MM.1S (cell line): ENCODE measurements at regions not wholly inside any gene's neighbourhood (a gene's known extent, or its start where the extent isn't known, plus 50 kb on each side); places are given as distances from the start of the nearest gene placed in this dataset.

Source experiments
- DNase-seq: peaks from one replicate; pipeline ENCODE4 v3.0.0-alpha.2; 2015
- H2AFZ ChIP-seq: fragments of 300-600 bp; sonication (generic); 2 replicates; pipeline ENCODE4 v1.6.0; 2016; ENCODE audit warnings: antibody characterized with exemption, low read length
- H3F3A ChIP-seq: fragments of 300-600 bp; sonication (generic); 2 replicates; pipeline ENCODE4 v1.6.1; 2016; ENCODE audit warnings: mild to moderate bottlenecking, antibody characterized with exemption, low read length, moderate library complexity, mixed read lengths; ENCODE audit not compliant: insufficient read depth
- H3K27ac ChIP-seq: fragments of 300-600 bp; sonication (generic); 2 replicates; pipeline ENCODE4 v1.5.1; 2016; ENCODE audit warnings: mild to moderate bottlenecking, low read length
- H3K27me3 ChIP-seq: fragments of 300-600 bp; sonication (generic); replicated peaks from 2 replicates; pipeline ENCODE4 v1.6.0; 2016; ENCODE audit warnings: low read length; ENCODE audit not compliant: insufficient read depth
- H3K36me3 ChIP-seq: fragments of 300-600 bp; sonication (generic); replicated peaks from 2 replicates; pipeline ENCODE4 v1.6.1; 2016; ENCODE audit warnings: mild to moderate bottlenecking, low read length, mixed read lengths; ENCODE audit not compliant: insufficient read depth
- H3K4me1 ChIP-seq: fragments of 300-600 bp; sonication (generic); 2 replicates; pipeline ENCODE4 v1.6.1; 2016; ENCODE audit warnings: low read length, mixed read lengths
- H3K4me2 ChIP-seq: fragments of 300-600 bp; sonication (generic); 2 replicates; pipeline ENCODE4 v1.6.0; 2016; ENCODE audit warnings: low read depth, low read length
- H3K4me3 ChIP-seq: fragments of 300-600 bp; sonication (generic); 2 replicates; pipeline ENCODE4 v1.5.1; 2016; ENCODE audit warnings: low read length, mixed read lengths
- H3K79me2 ChIP-seq: fragments of 300-600 bp; sonication (generic); 2 replicates; pipeline ENCODE4 v1.6.1; 2016; ENCODE audit warnings: mixed run types, low read length, mixed read lengths
- H3K9ac ChIP-seq: fragments of 300-600 bp; sonication (generic); 2 replicates; pipeline ENCODE4 v1.6.1; 2016; ENCODE audit warnings: low read length, mixed read lengths
- H3K9me2 ChIP-seq: fragments of 300-600 bp; sonication (generic); replicated peaks from 2 replicates; pipeline ENCODE4 v1.6.1; 2016; ENCODE audit warnings: mild to moderate bottlenecking, low read length, mixed read lengths; ENCODE audit not compliant: insufficient read depth
- H3K9me3 ChIP-seq: fragments of 300-600 bp; sonication (generic); replicated peaks from 2 replicates; pipeline ENCODE4 v1.6.1; 2016; ENCODE audit warnings: mild to moderate bottlenecking, low read length, mixed read lengths; ENCODE audit not compliant: insufficient read depth
- H4K20me1 ChIP-seq: fragments of 300-600 bp; sonication (generic); 2 replicates; pipeline ENCODE4 v1.6.1; 2016; ENCODE audit warnings: mild to moderate bottlenecking, low read length, moderate library complexity, mixed read lengths; ENCODE audit not compliant: insufficient read depth
- EZH2 ChIP-seq: fragments of 300-600 bp; sonication (generic); optimal IDR thresholded peaks from 2 replicates; pipeline ENCODE3; 2017; ENCODE audit warnings: low read depth, mild to moderate bottlenecking, antibody characterized with exemption, low read length, mixed read lengths
- EZH2phosphoT487 ChIP-seq: fragments of 300-600 bp; sonication (generic); IDR thresholded peaks from 2 replicates; pipeline ENCODE4 v1.6.1; 2018; ENCODE audit warnings: antibody characterized with exemption, low read length
- TF ChIP-seq, protein P1 (sequence below): fragments of 300-600 bp; sonication (generic); IDR thresholded peaks from 2 replicates; pipeline ENCODE4 v1.5.1; 2016; ENCODE audit warnings: antibody characterized with exemption, low read length, mixed read lengths

DNA sequence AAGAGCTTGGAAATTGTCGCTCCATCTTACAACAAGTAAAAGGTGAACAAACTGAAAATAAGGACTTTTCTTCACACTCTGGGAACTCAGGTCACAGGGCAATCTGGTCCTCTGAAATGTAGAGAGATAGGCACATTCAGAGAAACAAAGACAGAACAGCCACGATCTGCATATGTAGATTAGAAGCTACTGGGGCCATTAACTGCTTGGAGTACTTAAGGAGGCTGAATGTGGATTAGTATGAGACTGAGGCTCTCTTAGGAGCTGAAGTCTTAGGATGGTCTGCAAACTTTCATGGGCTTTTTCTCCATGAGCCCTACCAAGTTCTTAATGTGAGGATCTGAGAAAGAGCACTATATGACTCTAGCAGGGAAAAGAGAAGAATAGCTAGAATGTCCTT lies 265.3 kb upstream of the NXPH2 start:
- Histone ChIP-seq H2AFZ (no peak overlapping the region), H3K27ac (no peak overlapping the region), H3K4me3 (no peak overlapping the region)

DNA sequence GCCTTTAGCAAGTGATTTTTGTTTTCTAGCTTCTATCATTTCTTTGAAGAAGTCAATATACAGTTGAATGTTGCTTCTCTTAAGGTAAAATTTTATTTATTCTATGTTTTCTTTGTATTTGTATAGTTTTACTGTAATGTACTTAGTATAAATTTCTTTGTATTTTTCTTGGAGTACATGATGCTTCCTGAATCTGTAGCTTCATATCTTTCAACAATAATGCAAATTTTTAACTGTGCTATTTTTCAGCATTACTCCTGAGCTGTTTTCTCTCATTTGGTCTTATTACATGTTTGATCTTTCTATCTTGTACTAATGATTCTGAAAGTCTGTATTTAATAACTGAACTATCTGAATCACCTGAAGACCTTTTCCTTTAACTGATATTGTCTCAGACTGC lies 253.9 kb upstream of the NXPH2 start:
- Histone ChIP-seq H3K27me3 (no peaks in the 10 kb centered on the region), H3K4me1 (peaks cover 14% of the 10 kb centered on the region), H3K4me2 (no peak overlapping the region), H3K36me3 (no peaks in the 10 kb centered on the region), H4K20me1 (no peaks in the 10 kb centered on the region), H2AFZ (no peak overlapping the region), H3K27ac (no peak overlapping the region), H3K9me2 (no peaks in the 10 kb centered on the region), H3K4me3 (no peak overlapping the region), H3K9ac (no peak overlapping the region), H3K9me3 (no peaks in the 10 kb centered on the region), H3F3A (peaks cover 4% of the 10 kb centered on the region; the same call in 1 of the 2 replicates), H3K79me2 (no peaks in the 10 kb centered on the region)
- TF ChIP-seq EZH2phosphoT487 (no peak), EZH2 (no peak)
- TF ChIP-seq, protein P1, sequence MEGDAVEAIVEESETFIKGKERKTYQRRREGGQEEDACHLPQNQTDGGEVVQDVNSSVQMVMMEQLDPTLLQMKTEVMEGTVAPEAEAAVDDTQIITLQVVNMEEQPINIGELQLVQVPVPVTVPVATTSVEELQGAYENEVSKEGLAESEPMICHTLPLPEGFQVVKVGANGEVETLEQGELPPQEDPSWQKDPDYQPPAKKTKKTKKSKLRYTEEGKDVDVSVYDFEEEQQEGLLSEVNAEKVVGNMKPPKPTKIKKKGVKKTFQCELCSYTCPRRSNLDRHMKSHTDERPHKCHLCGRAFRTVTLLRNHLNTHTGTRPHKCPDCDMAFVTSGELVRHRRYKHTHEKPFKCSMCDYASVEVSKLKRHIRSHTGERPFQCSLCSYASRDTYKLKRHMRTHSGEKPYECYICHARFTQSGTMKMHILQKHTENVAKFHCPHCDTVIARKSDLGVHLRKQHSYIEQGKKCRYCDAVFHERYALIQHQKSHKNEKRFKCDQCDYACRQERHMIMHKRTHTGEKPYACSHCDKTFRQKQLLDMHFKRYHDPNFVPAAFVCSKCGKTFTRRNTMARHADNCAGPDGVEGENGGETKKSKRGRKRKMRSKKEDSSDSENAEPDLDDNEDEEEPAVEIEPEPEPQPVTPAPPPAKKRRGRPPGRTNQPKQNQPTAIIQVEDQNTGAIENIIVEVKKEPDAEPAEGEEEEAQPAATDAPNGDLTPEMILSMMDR, result no peak
- no peak for DNase-seq

More for the DNA sequence above, 265.3 kb upstream of the NXPH2 start:
- Histone ChIP-seq H3K4me1 (no peaks in the 10 kb centered on the region), H3K4me2 (no peak overlapping the region), H3F3A (no peaks in the 10 kb centered on the region), H3K79me2 (no peaks in the 10 kb centered on the region), H4K20me1 (no peaks in the 10 kb centered on the region), H3K9ac (no peak overlapping the region), H3K9me2 (no peaks in the 10 kb centered on the region), H3K27me3 (no peaks in the 10 kb centered on the region), H3K9me3 (no peaks in the 10 kb centered on the region), H3K36me3 (no peaks in the 10 kb centered on the region)
- TF ChIP-seq EZH2phosphoT487, result no peak
- TF ChIP-seq, protein P1, result no peak
- TF ChIP-seq EZH2, result no peak
- DNase-seq, result no peak

DNA sequence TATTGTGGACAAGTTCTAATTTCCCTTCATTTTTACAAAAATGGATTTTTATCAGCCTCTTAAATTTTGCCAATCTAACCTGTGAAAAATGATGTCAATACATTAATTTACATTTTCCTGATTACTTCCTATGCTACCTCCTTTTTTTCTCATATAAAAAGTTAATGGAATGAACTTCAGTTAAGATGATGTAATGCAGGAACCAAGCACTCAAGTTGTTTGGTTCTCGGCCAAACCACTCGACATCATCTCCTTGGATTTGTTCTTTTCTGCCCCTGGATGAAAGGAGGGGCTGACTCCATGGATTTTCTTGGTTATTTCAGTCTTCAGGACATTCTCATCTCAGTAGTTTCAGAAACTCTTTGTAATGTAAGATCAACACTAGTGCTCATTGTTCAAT lies 253.1 kb upstream of the NXPH2 start:
- Histone ChIP-seq H3K27me3 (no peaks in the 10 kb centered on the region), H2AFZ (no peak overlapping the region), H3K4me2 (no peak overlapping the region), H3K9me2 (no peaks in the 10 kb centered on the region), H3K27ac (no peak overlapping the region), H3K79me2 (no peaks in the 10 kb centered on the region), H3K9ac (no peak overlapping the region), H3F3A (peaks cover 4% of the 10 kb centered on the region; the same call in 1 of the 2 replicates), H3K9me3 (no peaks in the 10 kb centered on the region), H3K36me3 (no peaks in the 10 kb centered on the region), H3K4me1 (peaks cover 14% of the 10 kb centered on the region), H4K20me1 (no peaks in the 10 kb centered on the region), H3K4me3 (no peak overlapping the region)
- TF ChIP-seq, protein P1, result no peak
- TF ChIP-seq EZH2phosphoT487 (no peak), EZH2 (no peak)
- DNase-seq, result no peak

DNA sequence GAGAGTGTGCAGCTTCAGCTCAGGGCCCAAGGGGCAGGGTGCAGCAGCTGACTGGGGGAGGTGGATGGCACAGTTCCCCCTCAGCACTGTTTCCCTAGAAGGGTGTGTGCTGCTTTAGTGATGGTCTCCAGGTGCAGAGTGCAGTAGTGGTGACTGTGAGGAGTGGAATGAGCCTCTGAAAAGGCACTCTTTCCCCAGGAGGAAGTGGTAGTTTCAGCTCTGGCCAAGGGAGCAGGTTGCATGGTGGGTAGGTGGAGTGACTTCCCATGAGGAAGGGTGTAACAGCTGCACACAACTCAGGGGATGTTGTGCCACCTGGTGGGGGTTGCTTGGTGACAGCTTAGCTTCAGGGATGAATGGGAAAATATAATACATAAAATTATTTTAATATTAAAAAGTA lies 251.5 kb upstream of the NXPH2 start:
- DNase-seq, result peak; percentile 69
- Histone ChIP-seq H3K4me1 (peaks cover 14% of the 10 kb centered on the region), H3K9me2 (no peaks in the 10 kb centered on the region), H2AFZ (peak overlapping the region; percentile 33; the same call in 1 of the 2 replicates), H3K4me3 (no peak overlapping the region), H3K27me3 (no peaks in the 10 kb centered on the region), H4K20me1 (no peaks in the 10 kb centered on the region), H3K79me2 (no peaks in the 10 kb centered on the region), H3F3A (peaks cover 4% of the 10 kb centered on the region; the same call in 1 of the 2 replicates), H3K27ac (peak overlapping the region; percentile 33; the same call in 1 of the 2 replicates), H3K9me3 (no peaks in the 10 kb centered on the region), H3K36me3 (no peaks in the 10 kb centered on the region), H3K9ac (no peak overlapping the region), H3K4me2 (peak overlapping the region; percentile 31)
- TF ChIP-seq EZH2phosphoT487, result no peak
- TF ChIP-seq EZH2, result no peak
- TF ChIP-seq, protein P1, result peak; percentile 35
